A549 (cell line): ENCODE measurements at regions not wholly inside any gene's neighbourhood (a gene's known extent, or its start where the extent isn't known, plus 50 kb on each side); places are given as distances from the start of the nearest gene placed in this dataset.

Source experiments
- ATAC-seq, 2 experiments: fragments of 200-7000 bp in 1 of 2; fragments of >200 bp in 1 of 2; cut with Nextera tagmentation in 1 of 2; cut with Tn5 transposase in 1 of 2; 3 replicates each; pipeline versions ENCODE4 v1.8.0 to v1.9.1; 2018 to 2020; ENCODE audit warnings: mild to moderate bottlenecking in 1 of 2, moderate library complexity in 1 of 2
- CTCF ChIA-PET: fragments of 300-600 bp; sonication (Branson Sonifier 250); formaldehyde crosslinking; extraction: SDS; loops from one replicate; lab custom pipeline; 2021; ENCODE audit warnings: antibody characterized with exemption, inconsistent platforms; lab: Yijun Ruan, JAX
- POLR2A ChIA-PET: fragments of 350-600 bp; formaldehyde crosslinking; extraction: SDS; loops from one replicate; lab custom pipeline; 2021; ENCODE audit warnings: antibody characterized with exemption, inconsistent platforms; lab: Yijun Ruan, JAX
- DNase-seq, 2 experiments: peaks; one replicate each; pipeline versions ENCODE4 v3.0.0 to v3.0.0-alpha.2; 2011 to 2016; ENCODE audit warnings: low read depth in 1 of 2, low spot score in 1 of 2
- FAIRE-seq: peaks from 2 replicates; lab custom pipeline; 2011; peaks lifted over from hg19 to GRCh38; lab: Jason Lieb, UNC
- H3K27ac ChIP-seq, 2 experiments: fragments of >200 bp; sonication (Bioruptor Twin); formaldehyde crosslinking; 3 replicates each; pipeline ENCODE4 v1.5.1; 2016 to 2017
- H3K4me1 ChIP-seq: fragments of >200 bp; sonication (Bioruptor Twin); formaldehyde crosslinking; 3 replicates; pipeline ENCODE4 v1.6.1; 2016
- H3K4me2 ChIP-seq: fragments of >200 bp; sonication (Bioruptor Twin); formaldehyde crosslinking; 3 replicates; pipeline ENCODE4 v1.6.1; 2016
- H3K4me3 ChIP-seq: fragments of >200 bp; sonication (Bioruptor Twin); formaldehyde crosslinking; 3 replicates; pipeline ENCODE4 v1.5.1; 2016
- H3K9me3 ChIP-seq: fragments of >200 bp; sonication (Bioruptor Twin); formaldehyde crosslinking; 3 replicates; pipeline ENCODE4 v1.6.1; 2016
- BHLHE40 ChIP-seq: IDR thresholded peaks from 2 replicates; pipeline ENCODE4 v1.6.1; 2012; ENCODE audit warnings: low read depth, low read length, inconsistent platforms
- CBX2 ChIP-seq: fragments of 200-600 bp; sonication (generic); IDR thresholded peaks from 2 replicates; pipeline ENCODE4 v1.6.1; 2016; ENCODE audit warnings: low read depth, mild to moderate bottlenecking, borderline replicate concordance
- CBX8 ChIP-seq: fragments of 200-600 bp; sonication (generic); IDR thresholded peaks from 2 replicates; pipeline ENCODE4 v1.6.1; 2016
- CEBPB ChIP-seq, 2 experiments: fragments of >200 bp in 1 of 2; sonication (Bioruptor Twin) in 1 of 2; formaldehyde crosslinking in 1 of 2; IDR thresholded peaks; 2 replicates each; pipeline ENCODE4 v1.6.1; 2012 to 2016
- CHD4 ChIP-seq: fragments of 200-600 bp; sonication (generic); IDR thresholded peaks from 2 replicates; pipeline ENCODE4 v1.6.1; 2016; ENCODE audit warnings: antibody characterized with exemption, mild to moderate bottlenecking, borderline replicate concordance
- CTCF ChIP-seq: fragments of >200 bp; sonication (Bioruptor Twin); formaldehyde crosslinking; IDR thresholded peaks from 3 replicates; pipeline ENCODE4 v1.5.1; 2016
- EHMT2 ChIP-seq: fragments of 200-600 bp; sonication (generic); IDR thresholded peaks from 2 replicates; pipeline ENCODE4 v1.6.1; 2016; ENCODE audit warnings: antibody characterized with exemption, low read depth, mild to moderate bottlenecking, moderate library complexity
- ESRRA ChIP-seq: fragments of 150-350 bp; IDR thresholded peaks from 2 replicates; pipeline ENCODE4 v1.6.1; 2014; ENCODE audit warnings: mild to moderate bottlenecking, low read length, borderline replicate concordance
- FOSL2 ChIP-seq, 2 experiments: fragments of 450-650 bp in 1 of 2; fragments of >200 bp in 1 of 2; sonication (Bioruptor Twin) in 1 of 2; formaldehyde crosslinking; IDR thresholded peaks; 2 replicates each; pipeline versions ENCODE4 v1.5.0 to v1.6.1; 2016 to 2020; ENCODE audit warnings: mild to moderate bottlenecking in 1 of 2, moderate library complexity in 1 of 2
- FOXS1 ChIP-seq: fragments of 250-450 bp; sonication (Bioruptor Pico); IDR thresholded peaks from 2 replicates; pipeline ENCODE4 v1.5.0; 2020; ENCODE audit warnings: mild to moderate bottlenecking, moderate library complexity
- GATA3 ChIP-seq: IDR thresholded peaks from 2 replicates; pipeline ENCODE4 v1.6.1; 2012; ENCODE audit warnings: borderline replicate concordance
- HDAC2 ChIP-seq: fragments of 200-600 bp; sonication (generic); IDR thresholded peaks from 2 replicates; pipeline ENCODE4 v1.6.1; 2016
- HOXB13 ChIP-seq: fragments of 250-450 bp; sonication (Bioruptor Pico); IDR thresholded peaks from 2 replicates; pipeline ENCODE4 v1.5.0; 2020; ENCODE audit warnings: low read depth, mild to moderate bottlenecking, moderate library complexity
- HOXB5 ChIP-seq: fragments of 250-450 bp; sonication (Bioruptor Pico); IDR thresholded peaks from 2 replicates; pipeline ENCODE4 v1.5.0; 2020; ENCODE audit warnings: mild to moderate bottlenecking, moderate library complexity
- JUN ChIP-seq, 2 experiments: fragments of >200 bp; sonication (Bioruptor Twin); formaldehyde crosslinking; IDR thresholded peaks; 2 replicates in 1 of 2; 3 replicates in 1 of 2; pipeline ENCODE4 v1.6.1; 2016 to 2017
- JUNB ChIP-seq: fragments of >200 bp; sonication (Bioruptor Twin); formaldehyde crosslinking; IDR thresholded peaks from 2 replicates; pipeline ENCODE4 v1.6.1; 2016
- MAFK ChIP-seq: fragments of 450-650 bp; IDR thresholded peaks from 2 replicates; pipeline ENCODE4 v1.6.1; 2014; ENCODE audit not compliant: partially characterized antibody
- NFE2L2 ChIP-seq: fragments of 150-350 bp; conservative IDR thresholded peaks from 2 replicates; pipeline ENCODE4 v1.6.1; 2014; ENCODE audit warnings: low read length
- PHF8 ChIP-seq: fragments of 200-600 bp; sonication (generic); IDR thresholded peaks from 2 replicates; pipeline ENCODE4 v1.6.1; 2016; ENCODE audit warnings: low read depth, mild to moderate bottlenecking, antibody characterized with exemption, moderate library complexity, borderline replicate concordance
- POLR2A ChIP-seq: IDR thresholded peaks from 2 replicates; pipeline ENCODE4 v1.6.1; 2012; ENCODE audit warnings: mild to moderate bottlenecking, low read length
- RARB ChIP-seq: fragments of 250-450 bp; sonication (Bioruptor Pico); IDR thresholded peaks from 2 replicates; pipeline ENCODE4 v1.8.0; 2021; ENCODE audit warnings: mild to moderate bottlenecking, moderate library complexity
- RNF2 ChIP-seq: fragments of 200-600 bp; sonication (generic); IDR thresholded peaks from 2 replicates; pipeline ENCODE4 v1.6.1; 2016; ENCODE audit warnings: low read depth, mild to moderate bottlenecking, antibody characterized with exemption, moderate library complexity, borderline replicate concordance
- TP53 ChIP-seq: fragments of 250-450 bp; sonication (Bioruptor Pico); IDR thresholded peaks from 2 replicates; pipeline ENCODE4 v1.5.0; 2021; ENCODE audit warnings: mild to moderate bottlenecking, moderate library complexity
- ZC3H11A ChIP-seq: fragments of 450-650 bp; IDR thresholded peaks from 2 replicates; pipeline ENCODE4 v1.6.1; 2014; ENCODE audit warnings: antibody characterized with exemption, mild to moderate bottlenecking
- ZNF302 ChIP-seq: fragments of 250-450 bp; sonication (Bioruptor Pico); IDR thresholded peaks from 2 replicates; pipeline ENCODE4 v1.9.0; 2021; ENCODE audit warnings: inconsistent platforms, mild to moderate bottlenecking, moderate library complexity
- ZSCAN20 ChIP-seq: fragments of 250-450 bp; sonication (Bioruptor Pico); IDR thresholded peaks from 2 replicates; pipeline ENCODE4 v1.8.0; 2022; ENCODE audit warnings: mild to moderate bottlenecking, moderate library complexity
- WGBS: methylation state at CpG from one replicate; pipeline ENCODE4 v1.1.6; 2017; ENCODE audit errors: missing lambda C conversion rate; 5-methylcytosine and 5-hydroxymethylcytosine counted together
- TF ChIP-seq, protein P1 (sequence below): IDR thresholded peaks from 2 replicates; pipeline ENCODE4 v1.6.1; 2012
- TF ChIP-seq, protein P2 (sequence below): fragments of >200 bp; sonication (Bioruptor Twin); formaldehyde crosslinking; IDR thresholded peaks from 3 replicates; pipeline ENCODE4 v1.6.1; 2016
- TF ChIP-seq, protein P3 (sequence below): IDR thresholded peaks from 2 replicates; pipeline ENCODE4 v1.6.1; 2012
- TF ChIP-seq, protein P4 (sequence below): fragments of >200 bp; sonication (Bioruptor Twin); formaldehyde crosslinking; IDR thresholded peaks from 2 replicates; pipeline ENCODE4 v1.6.1; 2016

DNA sequence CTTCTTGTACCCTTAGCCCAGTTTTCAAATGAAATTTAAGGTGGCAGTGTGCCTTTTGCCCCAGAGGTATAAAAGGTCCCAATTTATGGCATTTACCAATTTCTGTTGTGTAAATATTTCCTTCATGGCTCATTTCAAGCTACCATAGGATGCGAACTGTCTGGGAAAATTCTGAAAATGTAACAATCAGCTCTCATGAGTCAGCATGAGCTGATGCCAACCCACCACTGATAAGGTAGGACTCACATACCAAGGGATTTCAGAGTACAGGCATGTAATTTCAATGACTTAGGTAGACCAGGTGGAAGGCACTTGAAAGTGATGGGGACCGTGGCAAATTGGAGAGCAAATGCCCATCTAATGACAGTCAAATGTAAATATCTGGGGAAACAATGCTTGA lies 169.5 kb downstream of the TTC8 start:
- H3K4me2 ChIP-seq = peak overlapping the region; percentile 23; the same call in 2 of the 3 replicates
- H3K4me3 ChIP-seq = no peak overlapping the region
- H3K27ac ChIP-seq = peak overlapping the region; percentile 77 to 86; a peak in 5 of 6 replicates
- ATAC-seq = peak; percentile 42 to 62; a peak in 3 of 6 replicates
- peaks cover 34% of the 10 kb centered on the region for H3K4me1 ChIP-seq
- TF ChIP-seq FOSL2 (IDR thresholded peaks at IDR 0.05) = no peak
- TF ChIP-seq FOSL2 (CRISPR knock-in tag; IDR thresholded peaks at IDR 0.05) = peak; percentile 74
- TF ChIP-seq GATA3 = peak; percentile 67; the same call in 1 of the 2 replicates
- TF ChIP-seq, protein P1, sequence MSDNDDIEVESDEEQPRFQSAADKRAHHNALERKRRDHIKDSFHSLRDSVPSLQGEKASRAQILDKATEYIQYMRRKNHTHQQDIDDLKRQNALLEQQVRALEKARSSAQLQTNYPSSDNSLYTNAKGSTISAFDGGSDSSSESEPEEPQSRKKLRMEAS = 0 out of 2 replicates have a peak, but pooled peaks have one; percentile 30
- TF ChIP-seq, protein P2, sequence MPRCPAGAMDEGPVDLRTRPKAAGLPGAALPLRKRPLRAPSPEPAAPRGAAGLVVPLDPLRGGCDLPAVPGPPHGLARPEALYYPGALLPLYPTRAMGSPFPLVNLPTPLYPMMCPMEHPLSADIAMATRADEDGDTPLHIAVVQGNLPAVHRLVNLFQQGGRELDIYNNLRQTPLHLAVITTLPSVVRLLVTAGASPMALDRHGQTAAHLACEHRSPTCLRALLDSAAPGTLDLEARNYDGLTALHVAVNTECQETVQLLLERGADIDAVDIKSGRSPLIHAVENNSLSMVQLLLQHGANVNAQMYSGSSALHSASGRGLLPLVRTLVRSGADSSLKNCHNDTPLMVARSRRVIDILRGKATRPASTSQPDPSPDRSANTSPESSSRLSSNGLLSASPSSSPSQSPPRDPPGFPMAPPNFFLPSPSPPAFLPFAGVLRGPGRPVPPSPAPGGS = no peak
- TF ChIP-seq JUNB = peak; percentile 66
- TF ChIP-seq RARB = no peak
- peak in 1 of 2 experiments; percentile 28; a peak in 1 of 4 replicates for TF ChIP-seq CEBPB (IDR thresholded peaks at IDR 0.05)
- TF ChIP-seq, protein P3, sequence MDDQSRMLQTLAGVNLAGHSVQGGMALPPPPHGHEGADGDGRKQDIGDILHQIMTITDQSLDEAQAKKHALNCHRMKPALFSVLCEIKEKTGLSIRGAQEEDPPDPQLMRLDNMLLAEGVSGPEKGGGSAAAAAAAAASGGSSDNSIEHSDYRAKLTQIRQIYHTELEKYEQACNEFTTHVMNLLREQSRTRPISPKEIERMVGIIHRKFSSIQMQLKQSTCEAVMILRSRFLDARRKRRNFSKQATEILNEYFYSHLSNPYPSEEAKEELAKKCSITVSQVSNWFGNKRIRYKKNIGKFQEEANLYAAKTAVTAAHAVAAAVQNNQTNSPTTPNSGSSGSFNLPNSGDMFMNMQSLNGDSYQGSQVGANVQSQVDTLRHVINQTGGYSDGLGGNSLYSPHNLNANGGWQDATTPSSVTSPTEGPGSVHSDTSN = no peak
- TF ChIP-seq MAFK = peak; percentile 83
- TF ChIP-seq ZNF302 (CRISPR knock-in tag) = no peak
- CTCF ChIA-PET = interaction anchor here (1.3 kb wide), 1 partner anchor 33 kb away, joined by 4 read pairs; no protein-coding TSS in a partner anchor
- WGBS = 23% methylated on average over 2 of the region's 2 CpGs
- H3K9me3 ChIP-seq = peaks cover 33% of the 10 kb centered on the region
- FAIRE-seq = no peak
- POLR2A ChIA-PET = interaction anchor here (0.7 kb wide), 1 partner anchor 74 kb away, joined by 3 read pairs; no protein-coding TSS in a partner anchor
- peak; percentile 43 to 77 for DNase-seq

DNA sequence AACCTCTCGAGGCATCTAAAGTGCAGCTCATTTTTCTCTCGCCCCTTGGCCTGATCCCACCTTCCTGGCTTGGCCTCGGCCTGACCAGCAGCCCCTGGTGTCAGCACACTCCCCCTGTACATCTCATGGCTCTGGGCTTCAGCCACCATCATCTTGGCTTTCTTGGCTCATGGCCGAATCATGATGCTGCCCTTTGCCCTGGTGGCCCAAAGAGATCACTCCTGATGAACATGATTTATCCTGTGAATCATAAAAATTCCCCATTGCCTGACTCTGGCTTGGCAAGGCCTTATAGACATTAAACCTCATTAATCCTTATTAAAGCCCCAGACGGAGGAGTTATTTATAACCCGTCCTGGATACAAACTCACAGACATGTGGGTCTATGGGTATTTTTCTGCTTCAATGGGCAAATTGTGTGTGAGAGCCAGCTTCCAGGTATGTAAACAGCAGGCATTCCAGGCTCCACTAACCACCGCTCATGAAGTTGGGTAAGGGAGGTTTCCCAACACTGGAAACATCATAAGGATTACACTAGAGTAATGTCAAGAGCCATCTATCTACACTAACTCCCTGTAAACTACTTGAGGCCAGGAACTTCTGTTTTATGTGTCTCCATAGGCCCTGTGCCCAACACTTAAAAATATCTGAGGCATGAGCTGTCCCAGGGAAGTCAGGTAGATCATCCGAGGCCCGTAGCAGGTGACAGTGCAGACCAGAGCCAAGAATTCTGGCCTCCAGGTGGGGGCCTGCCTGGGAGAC lies 171.2 kb downstream of the TTC8 start:
- H3K27ac ChIP-seq = peak overlapping the region; percentile 77 to 86
- ATAC-seq = peak; percentile 76 to 80
- H3K4me1 ChIP-seq = peaks cover 42% of the 10 kb centered on the region
- FAIRE-seq = no peak
- peaks cover 49% of the 10 kb centered on the region for H3K9me3 ChIP-seq
- ChIA-PET POLR2A (no interaction called here), CTCF (interaction anchor here (1.4 to 1.7 kb wide), 3 partner anchors 11 to 77 kb away, joined by 3 to 5 read pairs (median 3); no protein-coding TSS in a partner anchor)
- WGBS = 28% methylated on average over 9 of the region's 9 CpGs
- peak; percentile 48 to 83 for DNase-seq
- H3K4me3 ChIP-seq = no peak overlapping the region
- peak overlapping the region; percentile 32 for H3K4me2 ChIP-seq
- TF ChIP-seq, protein P2 = no peak
- TF ChIP-seq POLR2A (no peak), ZNF302 (CRISPR knock-in tag) (no peak), FOXS1 (CRISPR knock-in tag) (no peak; the same call in 1 of the 2 replicates), RNF2 (no peak), CBX2 (no peak), PHF8 (no peak), JUN (IDR thresholded peaks at IDR 0.05) (peak; percentile 30 to 69; a peak in 2 of 5 replicates), HOXB13 (peak; percentile 48; the same call in 1 of the 2 replicates), TP53 (CRISPR knock-in tag) (no peak), HDAC2 (no peak), CTCF (no peak), ZSCAN20 (CRISPR knock-in tag) (no peak), NFE2L2 (no peak), ZC3H11A (no peak), ESRRA (no peak), BHLHE40 (no peak), CBX8 (no peak), CHD4 (no peak), HOXB5 (CRISPR knock-in tag) (no peak), EHMT2 (no peak), MAFK (peak; percentile 42)
- TF ChIP-seq, protein P3 = no peak
- TF ChIP-seq, protein P4, sequence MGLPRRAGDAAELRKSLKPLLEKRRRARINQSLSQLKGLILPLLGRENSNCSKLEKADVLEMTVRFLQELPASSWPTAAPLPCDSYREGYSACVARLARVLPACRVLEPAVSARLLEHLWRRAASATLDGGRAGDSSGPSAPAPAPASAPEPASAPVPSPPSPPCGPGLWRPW = peak; percentile 75
